ENCODE measurements at regions not wholly inside any gene's neighbourhood (a gene's known extent, or its start where the extent isn't known, plus 50 kb on each side); places are given as distances from the start of the nearest gene placed in this dataset.

GRCh38 chr9:4370501-4370900 is 70.6 kb upstream of the GLIS3 start:
- Histone ChIP-seq H2AFZ (ENCODE audit: low read depth, low read length) (no peak overlapping the region), H3K79me2 (ENCODE audit: low read length) (no peaks in the 10 kb centered on the region), H3K27me3 (ENCODE audit: low read depth, low read length) (peaks cover 13% of the 10 kb centered on the region), H3K4me3 (ENCODE audit: low read length) (no peak overlapping the region), H3K9me3 (ENCODE audit: insufficient read depth, low read length) (no peaks in the 10 kb centered on the region), H3K27ac (ENCODE audit: low read length) (no peak overlapping the region), H3K9ac (ENCODE audit: low read length) (no peak overlapping the region), H3K4me2 (ENCODE audit: low read length) (no peak overlapping the region), H4K20me1 (ENCODE audit: insufficient read depth, low read length) (no peaks in the 10 kb centered on the region), H3K36me3 (replicated peaks; ENCODE audit: low read depth, low read length) (no peaks in the 10 kb centered on the region), H3K4me1 (ENCODE audit: low read length) (no peaks in the 10 kb centered on the region)
- no peak for TF ChIP-seq EZH2phosphoT487 (IDR thresholded peaks at IDR 0.05; ENCODE audit: low read depth)
- no peak for TF ChIP-seq CTCF (IDR thresholded peaks at IDR 0.05; ENCODE audit: low read depth, low read length)

GRCh38 chr9:4366591-4367330 is 66.9 kb upstream of the GLIS3 start:
- H3K9ac ChIP-seq (ENCODE audit: low read length), result no peak overlapping the region
- H3K4me1 ChIP-seq (ENCODE audit: low read length), result no peaks in the 10 kb centered on the region
- H3K36me3 ChIP-seq (replicated peaks; ENCODE audit: low read depth, low read length), result no peaks in the 10 kb centered on the region
- no peak overlapping the region for H3K4me2 ChIP-seq (ENCODE audit: low read length)
- no peaks in the 10 kb centered on the region for H3K9me3 ChIP-seq (ENCODE audit: insufficient read depth, low read length)
- H3K4me3 ChIP-seq (ENCODE audit: low read length), result no peak overlapping the region
- H2AFZ ChIP-seq (ENCODE audit: low read depth, low read length), result no peak overlapping the region; the same call in 1 of the 2 replicates
- no peaks in the 10 kb centered on the region for H3K79me2 ChIP-seq (ENCODE audit: low read length)
- peaks cover 7% of the 10 kb centered on the region; the same call in 1 of the 2 replicates for H3K27me3 ChIP-seq (ENCODE audit: low read depth, low read length)
- no peak overlapping the region for H3K27ac ChIP-seq (ENCODE audit: low read length)
- H4K20me1 ChIP-seq (ENCODE audit: insufficient read depth, low read length), result no peaks in the 10 kb centered on the region
- peak; percentile 66 for TF ChIP-seq CTCF (IDR thresholded peaks at IDR 0.05; ENCODE audit: low read depth, low read length)
- no peak for TF ChIP-seq EZH2phosphoT487 (IDR thresholded peaks at IDR 0.05; ENCODE audit: low read depth)

GRCh38 chr9:4365055-4365454 is 65.2 kb upstream of the GLIS3 start:
- H3K27me3 ChIP-seq (ENCODE audit: low read depth, low read length), result peaks cover 18% of the 10 kb centered on the region; the same call in 1 of the 2 replicates

More at GRCh38 chr9:4365055-4365454, 65.2 kb upstream of the GLIS3 start:
- Histone ChIP-seq H3K36me3 (replicated peaks; ENCODE audit: low read depth, low read length) (no peaks in the 10 kb centered on the region), H3K4me1 (ENCODE audit: low read length) (no peaks in the 10 kb centered on the region), H2AFZ (ENCODE audit: low read depth, low read length) (no peak overlapping the region), H3K9me3 (ENCODE audit: insufficient read depth, low read length) (no peaks in the 10 kb centered on the region), H3K4me3 (ENCODE audit: low read length) (no peak overlapping the region), H4K20me1 (ENCODE audit: insufficient read depth, low read length) (no peaks in the 10 kb centered on the region), H3K79me2 (ENCODE audit: low read length) (no peaks in the 10 kb centered on the region), H3K4me2 (ENCODE audit: low read length) (no peak overlapping the region), H3K9ac (ENCODE audit: low read length) (no peak overlapping the region), H3K27ac (ENCODE audit: low read length) (no peak overlapping the region)
- TF ChIP-seq EZH2phosphoT487 (IDR thresholded peaks at IDR 0.05; ENCODE audit: low read depth) (no peak), CTCF (IDR thresholded peaks at IDR 0.05; ENCODE audit: low read depth, low read length) (no peak)

All from OCI-LY3 (cell line).